IMR-90 (cell line): ENCODE measurements at regions not wholly inside any gene's neighbourhood (a gene's known extent, or its start where the extent isn't known, plus 50 kb on each side); places are given as distances from the start of the nearest gene placed in this dataset.

Experiments used
- ATAC-seq: fragments of 200-7000 bp; cut with Tn5 transposase; 2 replicates; pipeline ENCODE4 v1.9.1; 2020; ENCODE audit warnings: low read depth, mild to moderate bottlenecking, moderate library complexity
- BruUV-seq: library from RNA; stranded (reverse); fragments of 400-500 nt; replicated peaks from 2 replicates; lab custom pipeline; 2021; lab: Mats Ljungman, UMichigan
- CTCF ChIA-PET: fragments of 300-600 bp; formaldehyde crosslinking; extraction: SDS; loops from one replicate; lab custom pipeline; 2021; ENCODE audit warnings: antibody characterized with exemption; lab: Yijun Ruan, JAX
- POLR2A ChIA-PET: fragments of 300-600 bp; sonication (Branson Sonifier 250); formaldehyde crosslinking; loops from one replicate; lab custom pipeline; 2022; ENCODE audit warnings: antibody characterized with exemption; ENCODE audit not compliant: unreplicated experiment; lab: Charles Lee
- DNase-seq: peaks from one replicate; pipeline ENCODE4 v3.0.0; 2013
- H2AFZ ChIP-seq: replicated peaks from 2 replicates; pipeline ENCODE3; 2013; ENCODE audit warnings: low read length, mild to moderate bottlenecking; ENCODE audit not compliant: poor library complexity
- H2AK5ac ChIP-seq: 2 replicates; pipeline ENCODE4 v1.6.1; 2013; ENCODE audit warnings: low read depth, low read length, inconsistent platforms
- H2AK9ac ChIP-seq: replicated peaks from 2 replicates; pipeline ENCODE3; 2013; ENCODE audit warnings: mild to moderate bottlenecking, low read depth, low read length, moderate library complexity; ENCODE audit not compliant: poor library complexity
- H2BK120ac ChIP-seq: 2 replicates; pipeline ENCODE4 v1.6.1; 2013; ENCODE audit warnings: low read depth, low read length, inconsistent platforms
- H2BK15ac ChIP-seq: 3 replicates; pipeline ENCODE4 v1.6.1; 2013; ENCODE audit warnings: low read depth, low read length, inconsistent platforms
- H2BK20ac ChIP-seq: 2 replicates; pipeline ENCODE4 v1.6.1; 2013; ENCODE audit warnings: low read depth, mild to moderate bottlenecking, inconsistent platforms, low read length, moderate library complexity
- H2BK5ac ChIP-seq: 2 replicates; pipeline ENCODE4 v1.6.1; 2013; ENCODE audit warnings: mild to moderate bottlenecking, low read depth, low read length, inconsistent platforms; ENCODE audit not compliant: poor library complexity, severe bottlenecking
- H3K14ac ChIP-seq: replicated peaks from 2 replicates; pipeline ENCODE4 v1.6.1; 2013; ENCODE audit warnings: low read depth, low read length, inconsistent platforms
- H3K18ac ChIP-seq: 2 replicates; pipeline ENCODE4 v1.6.1; 2013; ENCODE audit warnings: low read depth, low read length, control low read depth
- H3K23ac ChIP-seq: 2 replicates; pipeline ENCODE4 v1.6.1; 2013; ENCODE audit warnings: low read depth, low read length, inconsistent platforms
- H3K27ac ChIP-seq: 2 replicates; pipeline ENCODE4 v1.5.1; 2013; ENCODE audit warnings: mild to moderate bottlenecking, control low read depth, low read length; ENCODE audit not compliant: insufficient read depth
- H3K27me3 ChIP-seq: 2 replicates; pipeline ENCODE4 v1.6.1; 2013; ENCODE audit warnings: low read length; ENCODE audit not compliant: control insufficient read depth, insufficient read depth
- H3K36me3 ChIP-seq: 2 replicates; pipeline ENCODE4 v1.6.1; 2013; ENCODE audit warnings: low read length, mixed read lengths; ENCODE audit not compliant: control insufficient read depth, insufficient read depth
- H3K4ac ChIP-seq: 2 replicates; pipeline ENCODE4 v1.6.1; 2013; ENCODE audit warnings: low read depth, low read length, inconsistent platforms
- H3K4me1 ChIP-seq: 2 replicates; pipeline ENCODE4 v1.6.1; 2013; ENCODE audit warnings: low read length, mixed read lengths; ENCODE audit not compliant: control insufficient read depth, insufficient read depth
- H3K4me2 ChIP-seq: 2 replicates; pipeline ENCODE4 v1.6.1; 2013; ENCODE audit warnings: low read depth, mild to moderate bottlenecking, control low read depth, low read length, moderate library complexity
- H3K4me3 ChIP-seq: 2 replicates; pipeline ENCODE4 v1.5.1; 2013; ENCODE audit warnings: low read depth, mild to moderate bottlenecking, control low read depth, low read length, moderate library complexity; ENCODE audit not compliant: insufficient read depth
- H3K56ac ChIP-seq: 2 replicates; pipeline ENCODE4 v1.6.1; 2013; ENCODE audit warnings: low read length, inconsistent platforms; ENCODE audit not compliant: insufficient read depth; ENCODE audit errors: extremely low read depth
- H3K79me1 ChIP-seq, 2 experiments: 2 replicates each; pipeline ENCODE4 v1.6.1; 2013; ENCODE audit warnings: low read length in 2 of 2, inconsistent platforms in 1 of 2, low read depth in 1 of 2
- H3K9ac ChIP-seq: 2 replicates; pipeline ENCODE4 v1.6.1; 2013; ENCODE audit warnings: low read depth, low read length, control low read depth
- H3K9me1 ChIP-seq: 2 replicates; pipeline ENCODE4 v1.6.1; 2013; ENCODE audit warnings: low read length, inconsistent platforms; ENCODE audit not compliant: insufficient read depth
- H3K9me3 ChIP-seq: 2 replicates; pipeline ENCODE4 v1.6.1; 2013; ENCODE audit warnings: low read length; ENCODE audit not compliant: control insufficient read depth, insufficient read depth
- H4K20me1 ChIP-seq: 2 replicates; pipeline ENCODE4 v1.6.1; 2013; ENCODE audit warnings: low read length, inconsistent platforms; ENCODE audit not compliant: insufficient read depth
- H4K5ac ChIP-seq: 2 replicates; pipeline ENCODE4 v1.6.1; 2013; ENCODE audit warnings: mild to moderate bottlenecking, low read depth, low read length, control low read depth
- H4K8ac ChIP-seq, 2 experiments: 2 replicates each; pipeline ENCODE4 v1.6.1; 2013; ENCODE audit warnings: low read depth in 2 of 2, low read length in 2 of 2, control low read depth in 1 of 2, inconsistent platforms in 1 of 2
- H4K91ac ChIP-seq: 2 replicates; pipeline ENCODE4 v1.6.1; 2013; ENCODE audit warnings: low read depth, low read length, inconsistent platforms; ENCODE audit not compliant: insufficient read depth
- CEBPB ChIP-seq: IDR thresholded peaks from 2 replicates; pipeline ENCODE4 v1.6.1; 2012; ENCODE audit warnings: low read depth, low read length, improper control_type of control experiment
- MAFK ChIP-seq: IDR thresholded peaks from 2 replicates; pipeline ENCODE4 v1.6.1; 2012; ENCODE audit warnings: low read depth, low read length, improper control_type of control experiment
- MAZ ChIP-seq: IDR thresholded peaks from 2 replicates; pipeline ENCODE4 v1.6.1; 2012; ENCODE audit warnings: low read depth, mild to moderate bottlenecking, low read length, improper control_type of control experiment, moderate library complexity, borderline replicate concordance
- MXI1 ChIP-seq: IDR thresholded peaks from 2 replicates; pipeline ENCODE4 v1.6.1; 2012; ENCODE audit warnings: low read depth, mild to moderate bottlenecking, low read length, moderate library complexity, borderline replicate concordance
- NFE2L2 ChIP-seq: fragments of 150-350 bp; IDR thresholded peaks from 2 replicates; pipeline ENCODE4 v1.6.1; 2016; ENCODE audit warnings: low read depth, mild to moderate bottlenecking, low read length
- POLR2A ChIP-seq: IDR thresholded peaks from 2 replicates; pipeline ENCODE4 v1.6.1; 2012; ENCODE audit warnings: mild to moderate bottlenecking, low read depth, low read length
- RFX5 ChIP-seq: IDR thresholded peaks from 2 replicates; pipeline ENCODE4 v1.8.0; 2012; ENCODE audit warnings: low read depth, mild to moderate bottlenecking, low read length, moderate library complexity
- SMC3 ChIP-seq: fragments of 150-350 bp; IDR thresholded peaks from 2 replicates; pipeline ENCODE4 v1.6.1; 2016; ENCODE audit warnings: low read depth, mild to moderate bottlenecking, antibody characterized with exemption, low read length, moderate library complexity
- WGBS, 2 experiments: methylation state at CpG; one replicate each; pipeline versions ENCODE4 v1.1.5 to v1.1.7; 2013; ENCODE audit warnings: missing lambda C conversion rate in 2 of 2; ENCODE audit not compliant: insufficient read length in 1 of 2; ENCODE audit errors: extremely low coverage in 2 of 2; 5-methylcytosine and 5-hydroxymethylcytosine counted together
- dilution Hi-C: fragments of 300-500 bp; cut with HindIII; formaldehyde crosslinking; loops from one replicate; pipeline ENCODE4 v1.14.3; 2018; ENCODE audit warnings: low sequenced_read_pairs; ENCODE audit not compliant: unreplicated experiment
- in situ Hi-C: fragments of 300-500 bp; cut with MboI; formaldehyde crosslinking; loops from 3 replicates; pipeline ENCODE4 v1.14.3; 2019; ENCODE audit warnings: low sequenced_read_pairs, inconsistent platforms, mixed read lengths
- intact Hi-C: fragments of 100-400 bp; cut with micrococcal nuclease; formaldehyde crosslinking; loops from 2 replicates; pipeline ENCODE4 v1.10.0; 2022
- TF ChIP-seq, protein P1 (sequence below): fragments of 150-350 bp; IDR thresholded peaks from 2 replicates; pipeline ENCODE4 v1.6.1; 2017; ENCODE audit warnings: mild to moderate bottlenecking, antibody characterized with exemption, low read length, low read depth

DNA sequence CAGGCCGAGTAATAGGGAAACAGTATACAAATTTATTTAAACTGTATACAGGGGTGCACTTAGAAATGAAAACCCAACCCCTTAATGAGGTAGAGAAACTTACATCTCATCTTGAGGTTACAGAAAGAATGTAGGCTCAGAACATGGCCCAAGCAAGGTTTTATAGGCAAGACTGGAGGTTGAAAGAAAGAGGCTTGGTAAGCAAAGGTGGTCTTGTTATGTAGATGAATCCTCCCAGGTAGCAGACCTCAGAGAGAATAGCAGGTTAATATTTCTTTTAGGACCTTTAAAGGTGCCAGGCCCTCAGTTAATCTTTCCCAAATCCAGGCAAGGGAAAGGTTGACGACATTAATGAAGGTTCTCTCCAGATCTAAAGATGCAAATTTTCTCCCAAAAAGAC lies 1466.8 kb upstream of the PRR20A start:
- Histone ChIP-seq H3K14ac (no peak overlapping the region), H4K20me1 (no peaks in the 10 kb centered on the region), H3K4me3 (no peak overlapping the region), H2BK20ac (no peak overlapping the region), H3K79me1 (no peaks in the 10 kb centered on the region), H3K9me3 (peaks cover 2% of the 10 kb centered on the region; the same call in 1 of the 2 replicates), H2BK15ac (no peak overlapping the region), H3K9ac (no peak overlapping the region), H3K9me1 (no peaks in the 10 kb centered on the region), H3K4me1 (no peaks in the 10 kb centered on the region), H4K91ac (no peak overlapping the region), H3K27ac (no peak overlapping the region), H2AK5ac (no peak overlapping the region), H3K4ac (no peak overlapping the region), H3K4me2 (no peak overlapping the region), H3K23ac (no peak overlapping the region), H3K18ac (no peak overlapping the region), H2BK5ac (no peak overlapping the region), H4K8ac (no peak overlapping the region), H3K36me3 (no peaks in the 10 kb centered on the region), H3K27me3 (no peaks in the 10 kb centered on the region), H2BK120ac (no peak overlapping the region), H2AK9ac (no peak overlapping the region), H4K5ac (no peak overlapping the region), H2AFZ (no peak overlapping the region), H3K56ac (no peak overlapping the region)
- DNase-seq (no peak), ATAC-seq (no peak)
- TF ChIP-seq NFE2L2 (no peak), RFX5 (no peak), MAZ (no peak), CEBPB (no peak), POLR2A (no peak), MXI1 (no peak), SMC3 (no peak), MAFK (no peak)
- TF ChIP-seq, protein P1, sequence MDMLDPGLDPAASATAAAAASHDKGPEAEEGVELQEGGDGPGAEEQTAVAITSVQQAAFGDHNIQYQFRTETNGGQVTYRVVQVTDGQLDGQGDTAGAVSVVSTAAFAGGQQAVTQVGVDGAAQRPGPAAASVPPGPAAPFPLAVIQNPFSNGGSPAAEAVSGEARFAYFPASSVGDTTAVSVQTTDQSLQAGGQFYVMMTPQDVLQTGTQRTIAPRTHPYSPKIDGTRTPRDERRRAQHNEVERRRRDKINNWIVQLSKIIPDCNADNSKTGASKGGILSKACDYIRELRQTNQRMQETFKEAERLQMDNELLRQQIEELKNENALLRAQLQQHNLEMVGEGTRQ, result no peak
- in situ Hi-C loops (no loop called here), intact Hi-C loops (no loop called here), dilution Hi-C loops (no loop called here)
- BruUV-seq, result no TSS peak
- WGBS, 2 experiments, result no CpG with 5 or more reads among the region's 2 CpGs
- CTCF ChIA-PET, result no interaction called here
- POLR2A ChIA-PET, result no interaction called here
